Astrocyte (in vitro differentiated cells and primary cell): ENCODE measurements at regions not wholly inside any gene's neighbourhood (a gene's known extent, or its start where the extent isn't known, plus 50 kb on each side); places are given as distances from the start of the nearest gene placed in this dataset.

Experiments
- DNase-seq: peaks from one replicate; pipeline ENCODE4 v3.0.0-alpha.2; 2010; ENCODE audit warnings: low read depth
- FAIRE-seq: peaks from 2 replicates; lab custom pipeline; 2011; peaks lifted over from hg19 to GRCh38; lab: Jason Lieb, UNC
- H2AFZ ChIP-seq: 2 replicates; pipeline ENCODE4 v1.6.0; 2012; ENCODE audit warnings: low read depth, low read length, inconsistent platforms
- H3K27ac ChIP-seq: 2 replicates; pipeline ENCODE4 v1.5.1; 2011; ENCODE audit warnings: low read depth, low read length, inconsistent platforms
- H3K27me3 ChIP-seq: 2 replicates; pipeline ENCODE4 v1.6.0; 2011; ENCODE audit warnings: low read length, inconsistent platforms; ENCODE audit not compliant: insufficient read depth
- H3K36me3 ChIP-seq: 2 replicates; pipeline ENCODE4 v1.5.1; 2011; ENCODE audit warnings: low read length, inconsistent platforms; ENCODE audit not compliant: insufficient read depth
- H3K4me1 ChIP-seq: 2 replicates; pipeline ENCODE4 v1.5.1; 2011; ENCODE audit warnings: low read length, inconsistent platforms; ENCODE audit not compliant: insufficient read depth
- H3K4me2 ChIP-seq: 2 replicates; pipeline ENCODE4 v1.6.0; 2012; ENCODE audit warnings: low read length, inconsistent platforms
- H3K4me3 ChIP-seq: 2 replicates; pipeline ENCODE4 v1.5.1; 2011; ENCODE audit warnings: low read depth, mild to moderate bottlenecking, low read length, inconsistent platforms; ENCODE audit not compliant: insufficient read depth
- H3K79me2 ChIP-seq: 2 replicates; pipeline ENCODE4 v1.6.0; 2012; ENCODE audit warnings: mild to moderate bottlenecking, low read length, inconsistent platforms; ENCODE audit not compliant: insufficient read depth
- H3K9ac ChIP-seq: 2 replicates; pipeline ENCODE4 v1.6.0; 2012; ENCODE audit warnings: mild to moderate bottlenecking, low read length, inconsistent platforms
- H3K9me3 ChIP-seq: 2 replicates; pipeline ENCODE4 v1.5.1; 2012; ENCODE audit warnings: low read depth, mild to moderate bottlenecking, low read length, inconsistent platforms; ENCODE audit not compliant: insufficient read depth
- H4K20me1 ChIP-seq: 2 replicates; pipeline ENCODE4 v1.6.0; 2012; ENCODE audit warnings: low read length, inconsistent platforms; ENCODE audit not compliant: insufficient read depth
- H3K27ac Mint-ChIP-seq: one replicate; pipeline ENCODE4 v1.8.0; 2021; ENCODE audit warnings: mild to moderate bottlenecking, mixed read lengths; ENCODE audit not compliant: unreplicated experiment
- H3K27me3 Mint-ChIP-seq: one replicate; pipeline ENCODE4 v1.8.0; 2021; ENCODE audit warnings: low read depth, mixed read lengths; ENCODE audit not compliant: unreplicated experiment
- H3K36me3 Mint-ChIP-seq: one replicate; pipeline ENCODE4 v1.8.0; 2021; ENCODE audit warnings: low read depth, mixed read lengths; ENCODE audit not compliant: unreplicated experiment
- H3K4me1 Mint-ChIP-seq: one replicate; pipeline ENCODE4 v1.8.0; 2021; ENCODE audit warnings: low read depth, mixed read lengths; ENCODE audit not compliant: unreplicated experiment
- H3K4me3 Mint-ChIP-seq: one replicate; pipeline ENCODE4 v1.8.0; 2021; ENCODE audit warnings: mild to moderate bottlenecking, moderate library complexity, mixed read lengths; ENCODE audit not compliant: unreplicated experiment
- H3K9me3 Mint-ChIP-seq: one replicate; pipeline ENCODE4 v1.8.0; 2021; ENCODE audit warnings: mild to moderate bottlenecking, mixed read lengths; ENCODE audit not compliant: unreplicated experiment
- EZH2 ChIP-seq: IDR thresholded peaks from 2 replicates; pipeline ENCODE4 v1.6.1; 2012; ENCODE audit warnings: mild to moderate bottlenecking, low read length, inconsistent platforms; ENCODE audit not compliant: insufficient read depth
- TF ChIP-seq, protein P1 (sequence below): IDR thresholded peaks from 2 replicates; pipeline ENCODE4 v1.5.1; 2011; ENCODE audit warnings: low read depth, mild to moderate bottlenecking, inconsistent platforms, low read length, moderate library complexity; ENCODE audit not compliant: insufficient read depth

DNA sequence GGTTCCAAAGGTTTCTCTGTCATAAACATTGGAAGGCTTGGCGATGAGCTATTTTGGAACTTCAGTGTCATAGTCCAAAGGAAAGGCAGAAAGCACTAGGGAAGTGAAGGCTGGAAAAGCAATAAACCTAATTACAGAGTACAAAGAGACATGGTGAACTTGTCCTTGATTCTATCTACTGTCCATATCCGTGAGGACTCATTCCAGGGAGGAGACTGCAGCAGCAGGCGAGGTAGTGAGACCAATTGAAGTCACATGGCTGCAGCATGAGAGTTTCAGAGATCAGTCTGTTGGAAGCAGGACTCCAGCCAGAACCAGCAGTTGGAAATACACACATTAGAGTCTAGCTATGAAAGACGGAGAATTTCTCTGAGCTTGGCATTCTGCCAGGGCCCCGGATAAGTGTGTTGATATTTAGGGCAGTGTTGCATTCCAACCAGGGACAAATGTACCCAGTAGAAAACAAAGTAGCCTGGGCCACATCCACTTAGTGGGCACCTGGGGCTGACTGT is 54.1 kb upstream of the ARHGAP42 start:
- H4K20me1 ChIP-seq, result no peaks in the 10 kb centered on the region
- H3K9me3 ChIP-seq, result no peaks in the 10 kb centered on the region
- no peak for FAIRE-seq
- H3K4me1 ChIP-seq, result no peaks in the 10 kb centered on the region
- H3K27ac ChIP-seq, result no peak overlapping the region
- H3K79me2 ChIP-seq, result no peaks in the 10 kb centered on the region
- TF ChIP-seq EZH2, result no peak
- TF ChIP-seq, protein P1, sequence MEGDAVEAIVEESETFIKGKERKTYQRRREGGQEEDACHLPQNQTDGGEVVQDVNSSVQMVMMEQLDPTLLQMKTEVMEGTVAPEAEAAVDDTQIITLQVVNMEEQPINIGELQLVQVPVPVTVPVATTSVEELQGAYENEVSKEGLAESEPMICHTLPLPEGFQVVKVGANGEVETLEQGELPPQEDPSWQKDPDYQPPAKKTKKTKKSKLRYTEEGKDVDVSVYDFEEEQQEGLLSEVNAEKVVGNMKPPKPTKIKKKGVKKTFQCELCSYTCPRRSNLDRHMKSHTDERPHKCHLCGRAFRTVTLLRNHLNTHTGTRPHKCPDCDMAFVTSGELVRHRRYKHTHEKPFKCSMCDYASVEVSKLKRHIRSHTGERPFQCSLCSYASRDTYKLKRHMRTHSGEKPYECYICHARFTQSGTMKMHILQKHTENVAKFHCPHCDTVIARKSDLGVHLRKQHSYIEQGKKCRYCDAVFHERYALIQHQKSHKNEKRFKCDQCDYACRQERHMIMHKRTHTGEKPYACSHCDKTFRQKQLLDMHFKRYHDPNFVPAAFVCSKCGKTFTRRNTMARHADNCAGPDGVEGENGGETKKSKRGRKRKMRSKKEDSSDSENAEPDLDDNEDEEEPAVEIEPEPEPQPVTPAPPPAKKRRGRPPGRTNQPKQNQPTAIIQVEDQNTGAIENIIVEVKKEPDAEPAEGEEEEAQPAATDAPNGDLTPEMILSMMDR, result no peak
- Mint-ChIP-seq H3K27ac (no peak overlapping the region), H3K36me3 (no peaks in the 10 kb centered on the region), H3K27me3 (no peaks in the 10 kb centered on the region), H3K4me3 (no peak overlapping the region), H3K9me3 (no peaks in the 10 kb centered on the region), H3K4me1 (peaks cover 11% of the 10 kb centered on the region)
- no peak overlapping the region for H3K4me3 ChIP-seq
- H2AFZ ChIP-seq, result no peak overlapping the region
- H3K4me2 ChIP-seq, result peak overlapping the region; percentile 0
- H3K9ac ChIP-seq, result no peak overlapping the region
- peak; percentile 15 for DNase-seq
- no peaks in the 10 kb centered on the region for H3K36me3 ChIP-seq
- no peaks in the 10 kb centered on the region for H3K27me3 ChIP-seq

DNA sequence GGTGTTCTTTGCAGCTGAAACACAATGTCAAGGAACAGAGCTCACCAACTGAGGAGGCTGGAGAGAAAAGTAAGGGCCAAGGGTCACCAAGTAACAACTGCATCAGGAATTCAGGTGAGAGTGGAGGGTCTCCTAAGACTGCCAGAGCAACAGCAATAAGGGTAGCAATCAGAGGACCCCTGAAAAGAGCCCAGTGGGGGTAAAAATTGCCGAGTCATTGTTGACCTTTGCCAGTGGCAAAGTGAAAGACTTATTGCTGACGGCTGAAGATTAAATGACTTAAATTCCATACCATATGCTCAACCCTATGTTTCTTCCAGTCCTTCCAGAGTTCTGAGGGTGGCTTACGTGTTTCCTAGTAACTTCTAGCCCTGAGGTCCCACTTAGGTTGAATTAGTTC is 51.9 kb upstream of the ARHGAP42 start:
- DNase-seq (no peak), FAIRE-seq (peak; percentile 23)
- Histone ChIP-seq H3K79me2 (no peaks in the 10 kb centered on the region), H3K9ac (no peak overlapping the region), H3K27me3 (no peaks in the 10 kb centered on the region), H3K4me1 (peaks cover 9% of the 10 kb centered on the region), H4K20me1 (no peaks in the 10 kb centered on the region), H3K9me3 (no peaks in the 10 kb centered on the region), H3K4me3 (no peak overlapping the region), H3K27ac (no peak overlapping the region), H3K4me2 (no peak overlapping the region), H3K36me3 (no peaks in the 10 kb centered on the region), H2AFZ (no peak overlapping the region)
- Mint-ChIP-seq H3K4me3 (no peak overlapping the region), H3K27ac (no peak overlapping the region), H3K27me3 (no peaks in the 10 kb centered on the region), H3K36me3 (no peaks in the 10 kb centered on the region), H3K9me3 (no peaks in the 10 kb centered on the region), H3K4me1 (peaks cover 13% of the 10 kb centered on the region)
- TF ChIP-seq, protein P1, result no peak
- no peak for TF ChIP-seq EZH2

DNA sequence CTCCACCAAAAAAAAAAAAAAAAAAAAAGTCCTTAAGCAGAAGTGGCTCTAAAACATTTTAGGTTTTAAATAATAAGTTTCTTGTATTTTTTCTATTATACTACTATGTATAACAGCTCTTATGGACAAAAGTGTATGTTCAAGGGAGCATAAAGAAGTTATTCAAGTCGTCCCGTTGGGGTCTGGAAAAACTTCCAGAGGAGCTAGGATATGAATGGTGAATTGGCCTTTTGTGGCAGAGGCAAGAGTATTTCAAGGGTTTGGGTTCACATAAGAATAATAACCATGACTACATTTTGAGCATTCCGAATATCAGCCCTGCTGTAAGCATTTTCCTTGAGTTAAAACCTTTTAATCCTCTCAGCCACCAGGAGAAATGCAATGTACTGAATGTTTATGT is 50.6 kb upstream of the ARHGAP42 start:
- no peaks in the 10 kb centered on the region for H3K36me3 ChIP-seq
- Mint-ChIP-seq H3K4me1 (peaks cover 11% of the 10 kb centered on the region), H3K27ac (no peak overlapping the region)

More for the DNA sequence above, 50.6 kb upstream of the ARHGAP42 start:
- TF ChIP-seq, protein P1, result no peak
- no peak for TF ChIP-seq EZH2
- no peak for FAIRE-seq
- H3K9me3 Mint-ChIP-seq, result no peaks in the 10 kb centered on the region
- no peak for DNase-seq
- H3K27me3 ChIP-seq, result no peaks in the 10 kb centered on the region
- no peak overlapping the region for H3K9ac ChIP-seq
- no peak overlapping the region for H3K4me3 Mint-ChIP-seq
- no peaks in the 10 kb centered on the region for H3K36me3 Mint-ChIP-seq
- H3K27me3 Mint-ChIP-seq, result no peaks in the 10 kb centered on the region
- H3K27ac ChIP-seq, result no peak overlapping the region
- H3K79me2 ChIP-seq, result no peaks in the 10 kb centered on the region
- no peaks in the 10 kb centered on the region for H4K20me1 ChIP-seq
- H3K9me3 ChIP-seq, result no peaks in the 10 kb centered on the region
- H2AFZ ChIP-seq, result no peak overlapping the region
- H3K4me1 ChIP-seq, result peaks cover 9% of the 10 kb centered on the region
- H3K4me2 ChIP-seq, result no peak overlapping the region
- H3K4me3 ChIP-seq, result no peak overlapping the region
